Gastroesophageal sphincter (tissue), 4 donors: ENCODE measurements at regions not wholly inside any gene's neighbourhood (a gene's known extent, or its start where the extent isn't known, plus 50 kb on each side); places are given as distances from the start of the nearest gene placed in this dataset.

Source experiments
- ATAC-seq: fragments of 150-250 bp; one replicate; pipeline ENCODE4 v1.9.1; 2016; ENCODE audit warnings: mild to moderate bottlenecking, moderate library complexity
- H3K27ac ChIP-seq, 4 donors: fragments of 200-600 bp; sonication (generic) in 3 of 4; 1 replicate in 3 of 4; 2 replicates in 1 of 4; pipeline ENCODE4 v1.5.1; 2016 to 2019
- H3K27me3 ChIP-seq: fragments of 200-600 bp; sonication (generic); one replicate; pipeline ENCODE4 v1.5.1; 2019
- H3K36me3 ChIP-seq, 2 donors: fragments of 200-600 bp; sonication (generic); one replicate each; pipeline ENCODE4 v1.5.1; 2019; ENCODE audit warnings: control low read depth in 1 of 2
- H3K4me1 ChIP-seq, 3 donors: fragments of 200-600 bp; sonication (generic); 1 replicate in 2 of 3; 2 replicates in 1 of 3; pipeline ENCODE4 v1.5.1; 2016 to 2019; ENCODE audit warnings: control low read depth in 2 of 3
- H3K4me3 ChIP-seq, 2 donors: fragments of 200-600 bp; sonication (generic); one replicate each; pipeline ENCODE4 v1.5.1; 2019; ENCODE audit warnings: mild to moderate bottlenecking in 1 of 2, moderate library complexity in 1 of 2
- H3K9me3 ChIP-seq, 3 donors: fragments of 200-600 bp; sonication (generic); one replicate each; pipeline ENCODE4 v1.5.1; 2017 to 2019; ENCODE audit warnings: control low read depth in 2 of 3
- EP300 ChIP-seq: sonication (generic); formaldehyde crosslinking; IDR thresholded peaks from one replicate; pipeline ENCODE4 v1.6.1; 2017; ENCODE audit warnings: antibody characterized with exemption, mild to moderate bottlenecking
- POLR2A ChIP-seq, 2 donors: fragments of 450-650 bp; IDR thresholded peaks; one replicate each; pipeline ENCODE4 v1.6.1; 2017; ENCODE audit warnings: antibody characterized with exemption in 2 of 2, mild to moderate bottlenecking in 2 of 2, moderate library complexity in 1 of 2
- POLR2AphosphoS5 ChIP-seq: sonication (generic); formaldehyde crosslinking; IDR thresholded peaks from one replicate; pipeline ENCODE4 v1.6.1; 2017; ENCODE audit warnings: antibody characterized with exemption
- WGBS, 2 donors: methylation state at CpG; one replicate each; pipeline ENCODE4 v1.1.5; 2018; ENCODE audit warnings: low coverage in 1 of 2; 5-methylcytosine and 5-hydroxymethylcytosine counted together
- TF ChIP-seq, protein P1 (sequence below), 4 experiments: fragments of 200-600 bp in 2 of 4; fragments of 450-650 bp in 2 of 4; sonication (generic) in 1 of 4; IDR thresholded peaks; one replicate each; pipeline ENCODE4 v1.5.1; 2017 to 2019; ENCODE audit warnings: antibody characterized with exemption in 4 of 4, mild to moderate bottlenecking in 2 of 4, moderate library complexity in 2 of 4

DNA sequence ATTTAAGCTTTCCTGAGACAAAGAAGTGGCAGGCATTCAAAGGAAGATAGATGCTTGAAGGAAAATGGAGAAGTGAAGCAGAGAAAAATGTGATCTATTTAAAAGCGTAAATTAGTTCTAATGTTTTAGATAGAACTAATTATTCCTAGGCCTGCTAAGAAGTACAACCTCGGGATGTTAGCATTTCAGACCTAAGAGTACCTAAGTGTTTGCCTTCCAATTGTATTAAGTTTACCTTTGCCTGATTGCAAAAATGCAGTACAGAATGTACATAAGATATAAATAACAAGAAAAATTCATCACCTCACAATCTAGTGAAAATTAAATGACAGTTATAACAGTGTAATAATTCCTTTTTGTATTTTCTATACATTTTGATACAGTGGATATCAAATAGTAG, 71.1 kb upstream of the HNMT start:
- Histone ChIP-seq H3K9me3 (no peaks in the 10 kb centered on the region), H3K4me3 (no peak overlapping the region), H3K36me3 (no peaks in the 10 kb centered on the region), H3K27me3 (no peaks in the 10 kb centered on the region), H3K4me1 (no peaks in the 10 kb centered on the region), H3K27ac (no peak overlapping the region)
- no peak for ATAC-seq
- 78 to 86% methylated on average over 2 of the region's 2 CpGs for WGBS, 2 donors
- no peak for TF ChIP-seq POLR2A (IDR thresholded peaks at IDR 0.05)

DNA sequence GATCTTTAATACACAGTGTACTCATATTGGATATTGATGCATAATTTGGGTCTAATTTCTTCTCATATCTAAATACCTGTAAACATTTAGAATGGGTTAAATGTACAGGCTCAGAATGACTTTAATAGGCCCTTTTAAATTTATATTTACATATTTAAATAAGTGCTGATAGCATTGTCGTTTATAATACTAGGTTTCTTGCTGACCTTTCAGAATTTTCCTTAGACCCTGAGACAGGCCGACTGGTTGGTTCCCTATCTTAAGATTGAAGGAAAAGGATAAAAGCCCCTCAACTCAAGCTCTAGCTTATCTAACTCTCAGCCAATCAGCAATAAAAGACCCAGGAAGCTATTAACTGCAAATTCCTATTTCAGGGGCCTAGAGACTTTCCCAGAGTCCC, 67.8 kb upstream of the HNMT start:
- no peaks in the 10 kb centered on the region for H3K27me3 ChIP-seq
- TF ChIP-seq POLR2A (IDR thresholded peaks at IDR 0.05) (no peak), EP300 (no peak), POLR2AphosphoS5 (no peak)
- TF ChIP-seq, protein P1, sequence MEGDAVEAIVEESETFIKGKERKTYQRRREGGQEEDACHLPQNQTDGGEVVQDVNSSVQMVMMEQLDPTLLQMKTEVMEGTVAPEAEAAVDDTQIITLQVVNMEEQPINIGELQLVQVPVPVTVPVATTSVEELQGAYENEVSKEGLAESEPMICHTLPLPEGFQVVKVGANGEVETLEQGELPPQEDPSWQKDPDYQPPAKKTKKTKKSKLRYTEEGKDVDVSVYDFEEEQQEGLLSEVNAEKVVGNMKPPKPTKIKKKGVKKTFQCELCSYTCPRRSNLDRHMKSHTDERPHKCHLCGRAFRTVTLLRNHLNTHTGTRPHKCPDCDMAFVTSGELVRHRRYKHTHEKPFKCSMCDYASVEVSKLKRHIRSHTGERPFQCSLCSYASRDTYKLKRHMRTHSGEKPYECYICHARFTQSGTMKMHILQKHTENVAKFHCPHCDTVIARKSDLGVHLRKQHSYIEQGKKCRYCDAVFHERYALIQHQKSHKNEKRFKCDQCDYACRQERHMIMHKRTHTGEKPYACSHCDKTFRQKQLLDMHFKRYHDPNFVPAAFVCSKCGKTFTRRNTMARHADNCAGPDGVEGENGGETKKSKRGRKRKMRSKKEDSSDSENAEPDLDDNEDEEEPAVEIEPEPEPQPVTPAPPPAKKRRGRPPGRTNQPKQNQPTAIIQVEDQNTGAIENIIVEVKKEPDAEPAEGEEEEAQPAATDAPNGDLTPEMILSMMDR (IDR thresholded peaks at IDR 0.05) = no peak
- H3K4me1 ChIP-seq = no peaks in the 10 kb centered on the region
- no peak overlapping the region for H3K4me3 ChIP-seq
- no peaks in the 10 kb centered on the region for H3K9me3 ChIP-seq
- ATAC-seq = no peak
- 57 to 62% methylated on average over 2 of the region's 2 CpGs for WGBS, 2 donors
- no peak overlapping the region for H3K27ac ChIP-seq
- no peaks in the 10 kb centered on the region for H3K36me3 ChIP-seq

DNA sequence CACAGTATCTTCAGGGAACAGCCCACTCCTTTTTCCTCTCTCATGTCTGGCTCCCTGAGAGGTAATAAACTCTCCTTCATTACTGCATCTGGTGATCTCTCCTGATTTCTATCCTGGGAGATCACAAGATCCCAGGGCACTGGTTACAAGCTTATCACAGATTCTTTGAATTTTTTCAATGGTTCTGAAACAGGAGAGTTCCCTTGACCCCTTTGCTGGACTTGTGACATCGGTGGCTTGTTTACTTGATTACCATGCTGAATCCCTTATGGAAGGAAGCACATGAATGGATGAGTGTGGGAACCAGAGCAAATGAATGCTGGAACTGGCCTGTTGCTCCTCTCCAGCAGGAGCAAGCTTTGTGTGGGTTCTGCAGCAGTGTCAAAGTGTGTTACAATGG, 67.2 kb upstream of the HNMT start:
- Histone ChIP-seq H3K4me3 (no peak overlapping the region), H3K36me3 (no peaks in the 10 kb centered on the region), H3K4me1 (no peaks in the 10 kb centered on the region), H3K9me3 (no peaks in the 10 kb centered on the region), H3K27me3 (no peaks in the 10 kb centered on the region), H3K27ac (no peak overlapping the region)
- WGBS, 2 donors = 100% methylated on average over 1 of the region's 1 CpG; no CpG with 5 or more reads in 1 of the 2 donors
- TF ChIP-seq EP300 = no peak
- no peak for TF ChIP-seq POLR2AphosphoS5
- TF ChIP-seq POLR2A (IDR thresholded peaks at IDR 0.05) = no peak
- TF ChIP-seq, protein P1 (IDR thresholded peaks at IDR 0.05) = no peak
- no peak for ATAC-seq

DNA sequence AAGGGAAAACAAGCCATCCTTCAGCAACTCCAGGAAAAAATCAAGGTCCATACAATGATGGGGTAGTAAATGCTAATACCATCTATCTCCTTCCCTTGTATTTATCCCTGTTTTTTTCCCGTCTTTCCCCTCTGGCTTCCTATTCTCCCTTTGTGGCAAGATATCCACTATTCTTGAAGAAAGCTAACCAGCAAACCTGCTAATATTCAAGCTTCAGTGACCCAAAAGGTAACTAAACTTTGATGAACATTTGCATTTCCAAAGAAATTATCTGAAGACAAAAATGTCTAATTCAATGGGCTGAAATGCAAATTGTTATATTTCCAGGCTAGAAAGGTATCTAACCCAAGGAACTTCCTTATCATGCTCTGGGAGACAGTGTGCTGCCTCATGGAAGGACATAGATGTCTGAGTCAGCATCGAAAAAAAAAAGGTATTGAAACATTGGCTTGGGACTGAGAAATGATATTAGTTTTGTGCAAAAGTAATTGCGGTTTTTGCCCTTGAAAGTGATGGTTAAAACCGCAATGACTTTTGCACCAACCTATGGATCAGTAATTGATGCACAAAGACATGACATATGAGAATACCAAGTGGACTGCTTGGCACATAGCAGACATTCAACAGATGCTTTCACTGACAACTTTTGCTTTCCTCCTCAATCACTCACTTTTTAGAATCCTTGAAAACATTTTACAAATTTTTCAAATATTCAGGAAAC, 63.7 kb upstream of the HNMT start:
- H3K27ac ChIP-seq = no peak overlapping the region
- H3K36me3 ChIP-seq = no peaks in the 10 kb centered on the region
- H3K27me3 ChIP-seq = no peaks in the 10 kb centered on the region
- H3K4me3 ChIP-seq = no peak overlapping the region
- no peak for ATAC-seq
- H3K9me3 ChIP-seq = no peaks in the 10 kb centered on the region
- 72 to 80% methylated on average over 4 of the region's 4 CpGs for WGBS, 2 donors
- H3K4me1 ChIP-seq = no peaks in the 10 kb centered on the region
- TF ChIP-seq, protein P1 (IDR thresholded peaks at IDR 0.05) = no peak
- no peak for TF ChIP-seq EP300
- TF ChIP-seq POLR2AphosphoS5 = no peak
- no peak for TF ChIP-seq POLR2A (IDR thresholded peaks at IDR 0.05)

DNA sequence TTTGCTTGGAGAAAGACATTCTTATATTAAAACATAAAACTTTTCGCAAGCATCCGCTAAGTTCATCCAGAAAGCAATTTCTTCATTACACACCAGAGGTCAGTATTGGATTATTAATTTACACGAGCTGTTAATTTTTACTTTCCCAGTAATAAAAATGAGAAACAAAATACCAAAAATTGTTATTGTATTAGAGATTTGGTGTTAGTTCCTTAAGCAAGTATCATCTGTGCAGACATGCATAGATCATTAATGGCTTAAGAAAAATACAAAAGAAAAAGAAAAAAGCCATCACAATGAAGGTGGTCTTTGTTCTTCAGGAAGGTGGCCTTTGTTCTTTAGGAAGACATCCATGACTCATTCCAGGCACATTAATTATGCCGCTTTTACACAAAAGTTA, 53.6 kb upstream of the HNMT start:
- ATAC-seq = no peak
- no peak overlapping the region for H3K27ac ChIP-seq
- H3K4me3 ChIP-seq = no peak overlapping the region
- no peaks in the 10 kb centered on the region for H3K27me3 ChIP-seq
- H3K36me3 ChIP-seq = no peaks in the 10 kb centered on the region
- 17 to 24% methylated on average over 4 of the region's 4 CpGs for WGBS, 2 donors
- no peaks in the 10 kb centered on the region for H3K9me3 ChIP-seq
- no peaks in the 10 kb centered on the region for H3K4me1 ChIP-seq
- no peak for TF ChIP-seq POLR2AphosphoS5
- TF ChIP-seq, protein P1 (IDR thresholded peaks at IDR 0.05) = peak; percentile 40 to 64 (median 54)
